ENCODE measurements at regions not wholly inside any gene's neighbourhood (a gene's known extent, or its start where the extent isn't known, plus 50 kb on each side); places are given as distances from the start of the nearest gene placed in this dataset.
"Not testable (repeated sequence)": the region's sequence is repeated elsewhere in the genome, so short reads cannot be mapped to it uniquely, and the experiment has no call there.

- no peaks in the 10 kb centered on the region for H3K36me3 ChIP-seq (replicated peaks in 1 of 2; ENCODE audit: control insufficient read depth in 1 of 2, insufficient read depth in 2 of 2, low read length in 2 of 2)
- DNase-seq, result no peak
- Mint-ChIP-seq H3K27me3 (ENCODE audit: low read depth in 3 of 3) (peaks cover 0 to 2% (median 2%) of the 10 kb centered on the region in 3 donors), H3K27ac (no peak overlapping the region), H3K9me3 (no peaks in the 10 kb centered on the region), H3K36me3 (no peaks in the 10 kb centered on the region), H3K4me3 (no peak overlapping the region), H3K4me1 (no peaks in the 10 kb centered on the region)
- no CpG with 5 or more reads among the region's 3 CpGs for WGBS (ENCODE audit: insufficient coverage)
- H3K27ac ChIP-seq (ENCODE audit: low read depth in 1 of 2, low read length in 2 of 2), result no peak overlapping the region
- no peak for TF ChIP-seq CTCF (IDR thresholded peaks at IDR 0.05)
- intact Hi-C loops (cut with micrococcal nuclease), result no loop called here
- no peaks in the 10 kb centered on the region for H3K79me2 ChIP-seq (ENCODE audit: insufficient read depth, low read length)
- H3K4me2 ChIP-seq (replicated peaks; ENCODE audit: extremely low read depth, low read length, poor library complexity, severe bottlenecking), result no peak overlapping the region
- H3K9ac ChIP-seq (ENCODE audit: insufficient read depth, low read length, poor library complexity, severe bottlenecking), result no peak overlapping the region
- no peak overlapping the region for H2AFZ ChIP-seq (ENCODE audit: insufficient read depth, low read depth, low read length, poor library complexity, severe bottlenecking)
- H3K4me1 ChIP-seq (ENCODE audit: control insufficient read depth in 1 of 2, insufficient read depth in 2 of 2, low read length in 2 of 2), result no peaks in the 10 kb centered on the region
- no peaks in the 10 kb centered on the region for H3K9me3 ChIP-seq (replicated peaks in 1 of 2; ENCODE audit: control insufficient read depth in 1 of 2, insufficient read depth in 1 of 2, low read length in 2 of 2)
- no peak overlapping the region for H3K4me3 ChIP-seq (replicated peaks in 1 of 3; ENCODE audit: low read depth in 2 of 3, low read length in 3 of 3)
- no peaks in the 10 kb centered on the region for H4K20me1 ChIP-seq (ENCODE audit: insufficient read depth, low read length)
- no peaks in the 10 kb centered on the region for H3K27me3 ChIP-seq (ENCODE audit: control insufficient read depth in 2 of 2, insufficient read depth in 2 of 2, low read length in 2 of 2)
These were observed 494.7 kb upstream of the SLC35B3 start for GRCh38 chr6:8930009-8930408.

GRCh38 chr6:8920244-8920643 is 484.9 kb upstream of the SLC35B3 start:
- H3K27ac Mint-ChIP-seq; H3K4me1 Mint-ChIP-seq; H3K9ac ChIP-seq (ENCODE audit: insufficient read depth, low read length, poor library complexity, severe bottlenecking); H3K4me1 ChIP-seq (ENCODE audit: control insufficient read depth in 1 of 2, insufficient read depth in 2 of 2, low read length in 2 of 2); H3K4me2 ChIP-seq (replicated peaks; ENCODE audit: extremely low read depth, low read length, poor library complexity, severe bottlenecking); H3K36me3 ChIP-seq (replicated peaks in 1 of 2; ENCODE audit: control insufficient read depth in 1 of 2, insufficient read depth in 2 of 2, low read length in 2 of 2); H4K20me1 ChIP-seq (ENCODE audit: insufficient read depth, low read length); DNase-seq; H3K9me3 Mint-ChIP-seq; H3K9me3 ChIP-seq (replicated peaks in 1 of 2; ENCODE audit: control insufficient read depth in 1 of 2, insufficient read depth in 1 of 2, low read length in 2 of 2); H3K27ac ChIP-seq (ENCODE audit: low read depth in 1 of 2, low read length in 2 of 2); H2AFZ ChIP-seq (ENCODE audit: insufficient read depth, low read depth, low read length, poor library complexity, severe bottlenecking); H3K27me3 Mint-ChIP-seq (ENCODE audit: low read depth in 3 of 3); H3K27me3 ChIP-seq (ENCODE audit: control insufficient read depth in 2 of 2, insufficient read depth in 2 of 2, low read length in 2 of 2); intact Hi-C loops (cut with micrococcal nuclease); H3K79me2 ChIP-seq (ENCODE audit: insufficient read depth, low read length); H3K36me3 Mint-ChIP-seq; H3K4me3 ChIP-seq (replicated peaks in 1 of 3; ENCODE audit: low read depth in 2 of 3, low read length in 3 of 3); H3K4me3 Mint-ChIP-seq: not testable (repeated sequence)
- no CpG with 5 or more reads among the region's 1 CpG for WGBS (ENCODE audit: insufficient coverage)
